Kidney glomerular epithelial cell (primary cell): ENCODE measurements at regions not wholly inside any gene's neighbourhood (a gene's known extent, or its start where the extent isn't known, plus 50 kb on each side); places are given as distances from the start of the nearest gene placed in this dataset.
"Not testable (repeated sequence)": the region's sequence is repeated elsewhere in the genome, so short reads cannot be mapped to it uniquely, and the experiment has no call there.

ENCODE experiments used
- DNase-seq: peaks from one replicate; lab custom pipeline; 2025; lab: John Stamatoyannopoulos, UW

DNA sequence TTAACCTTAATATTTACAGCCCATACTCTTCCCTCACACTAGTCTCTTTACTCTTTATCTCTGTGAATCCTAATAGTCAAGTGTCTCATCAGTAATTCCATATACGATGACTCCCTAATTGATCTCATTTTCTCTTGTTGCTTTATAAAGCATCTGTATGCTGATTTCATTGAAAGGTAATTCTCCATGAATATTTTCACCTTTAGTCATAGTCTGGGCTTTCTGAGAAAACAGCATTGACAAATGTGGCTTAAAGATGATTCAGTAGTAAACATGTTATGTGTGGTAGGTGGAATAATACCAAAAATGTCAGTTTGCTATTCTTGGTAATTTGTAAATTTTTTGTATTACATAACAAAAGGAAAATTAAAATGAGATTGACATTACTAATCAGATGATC is 1176.5 kb downstream of the NCAM2 start:
- DNase-seq, result no peak

DNA sequence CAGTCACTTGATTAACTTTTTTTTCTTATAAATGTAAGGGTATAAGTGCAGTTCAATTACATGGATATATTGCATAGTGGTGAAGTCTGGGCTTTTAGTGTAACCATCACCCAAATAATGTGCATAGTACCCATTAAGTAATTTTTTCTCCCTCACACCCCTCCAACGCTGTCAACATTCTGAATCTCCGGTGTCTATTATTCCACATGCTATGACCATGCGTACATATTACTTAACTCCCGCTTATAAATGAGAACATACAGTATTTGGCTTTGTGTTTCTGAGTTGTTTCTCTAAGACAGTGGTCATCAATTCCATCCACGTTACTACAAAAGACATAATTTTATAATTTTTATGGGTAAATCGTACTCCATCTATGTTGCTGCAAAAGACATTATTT is 1191.1 kb downstream of the NCAM2 start:
- DNase-seq, result no peak

DNA sequence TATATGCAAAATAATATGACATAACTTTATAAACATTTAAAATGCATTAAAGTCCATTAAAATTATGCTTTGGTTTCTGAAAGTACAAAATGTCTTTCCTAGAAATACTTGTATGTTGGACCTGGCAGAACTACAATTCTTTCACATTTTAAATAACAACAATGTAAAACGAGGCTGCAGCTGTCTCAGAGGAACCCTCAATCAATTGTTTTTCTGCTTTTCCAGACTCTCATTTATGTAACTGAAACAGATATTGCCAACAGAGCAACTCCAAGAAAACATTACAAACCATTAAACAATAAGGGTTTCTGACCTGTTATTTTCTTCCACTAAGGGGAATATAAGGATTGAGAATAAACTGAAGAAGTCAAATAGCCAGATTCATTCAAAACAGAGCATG is 1193.4 kb downstream of the NCAM2 start:
- DNase-seq, result no peak

DNA sequence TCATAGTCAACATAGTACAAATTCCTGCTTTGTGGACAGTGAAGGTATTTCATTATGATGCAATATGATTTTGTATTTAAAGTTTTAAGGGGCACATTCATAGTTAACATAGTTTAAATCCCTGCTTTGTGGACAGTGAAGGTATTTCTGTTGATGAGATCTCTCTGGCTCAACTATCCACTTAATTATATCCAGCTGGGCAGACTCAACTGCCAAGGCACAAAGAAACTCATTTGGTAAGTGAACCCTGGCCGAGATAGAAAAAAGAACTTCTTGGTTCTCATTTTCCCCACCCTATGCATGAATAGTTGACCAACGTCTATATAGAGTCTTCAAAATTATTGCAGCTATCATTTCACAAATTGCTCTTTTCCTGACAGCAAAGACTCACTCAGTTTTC is 1194.6 kb downstream of the NCAM2 start:
- no peak for DNase-seq

DNA sequence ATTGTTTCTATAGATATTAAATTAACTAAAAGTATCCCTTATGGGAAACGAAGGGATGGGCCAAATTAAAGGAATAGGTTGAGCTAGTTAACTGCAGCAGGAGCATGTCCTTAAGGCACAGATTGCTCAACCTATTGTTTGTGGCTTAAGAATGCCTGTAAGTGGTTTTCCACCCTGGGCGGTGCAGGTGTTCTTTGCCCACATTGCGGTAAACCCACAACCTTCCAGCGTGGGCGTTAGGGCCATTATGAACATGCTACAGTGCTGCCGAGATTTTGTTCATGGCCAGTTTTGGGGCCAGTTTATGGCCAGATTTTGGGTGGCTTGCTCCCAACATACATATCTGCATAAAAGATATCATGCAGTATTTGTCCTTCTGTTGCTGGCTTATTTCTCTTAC is 1196.8 kb downstream of the NCAM2 start:
- not testable (repeated sequence) for DNase-seq

DNA sequence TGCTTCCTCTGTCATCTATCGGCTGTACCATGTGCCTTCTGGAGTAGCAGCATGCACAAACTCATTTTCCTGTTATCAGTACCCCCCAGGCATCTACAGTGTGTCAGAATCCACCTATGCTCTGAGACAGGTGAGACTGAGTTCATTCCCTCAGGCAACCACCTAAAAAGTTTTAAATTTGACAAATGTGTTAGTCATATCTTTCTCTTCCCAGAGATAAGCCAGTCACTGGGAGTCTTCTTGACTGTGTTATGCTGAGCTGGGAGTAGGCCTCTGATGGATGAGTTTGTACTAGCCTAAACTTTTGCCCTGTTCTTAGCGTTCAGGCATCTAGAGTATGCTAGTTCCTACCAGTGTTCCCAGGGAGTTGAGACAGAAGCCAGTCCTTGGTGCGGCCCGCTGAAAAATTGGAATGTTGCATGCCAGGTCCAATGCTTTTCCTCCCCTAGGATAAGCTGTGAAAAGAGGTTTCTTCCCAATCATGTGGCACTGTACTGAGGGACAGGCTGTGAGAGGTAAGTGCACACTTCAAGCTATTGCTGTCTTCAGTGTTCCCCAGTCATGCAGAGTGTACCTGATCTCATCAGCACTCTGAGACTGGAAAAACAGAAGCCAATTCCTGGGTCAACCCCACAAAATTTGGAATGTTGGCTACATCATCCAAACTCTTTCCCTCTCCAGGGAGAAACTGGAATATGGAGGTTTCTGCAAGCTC is 1202.3 kb downstream of the NCAM2 start:
- no peak for DNase-seq

DNA sequence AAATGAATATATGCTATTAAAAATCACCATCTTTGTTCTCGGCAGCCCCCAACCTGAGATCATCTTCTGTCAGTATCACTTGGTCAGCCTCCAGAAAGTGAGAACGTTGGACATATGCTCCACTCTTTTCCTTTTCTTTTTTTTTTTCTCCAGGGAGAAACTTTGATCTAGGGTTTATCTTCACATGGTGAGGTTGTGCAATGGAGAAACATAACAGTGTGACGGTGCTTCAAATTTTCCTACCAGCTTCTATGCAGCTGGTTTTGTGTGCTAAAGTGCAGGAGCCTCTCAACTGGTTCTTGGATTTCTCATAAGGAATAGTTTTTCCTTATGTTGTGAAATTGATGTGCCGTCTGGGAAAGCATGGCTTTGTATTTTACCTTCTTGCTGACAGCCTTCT is 1202.9 kb downstream of the NCAM2 start:
- no peak for DNase-seq

DNA sequence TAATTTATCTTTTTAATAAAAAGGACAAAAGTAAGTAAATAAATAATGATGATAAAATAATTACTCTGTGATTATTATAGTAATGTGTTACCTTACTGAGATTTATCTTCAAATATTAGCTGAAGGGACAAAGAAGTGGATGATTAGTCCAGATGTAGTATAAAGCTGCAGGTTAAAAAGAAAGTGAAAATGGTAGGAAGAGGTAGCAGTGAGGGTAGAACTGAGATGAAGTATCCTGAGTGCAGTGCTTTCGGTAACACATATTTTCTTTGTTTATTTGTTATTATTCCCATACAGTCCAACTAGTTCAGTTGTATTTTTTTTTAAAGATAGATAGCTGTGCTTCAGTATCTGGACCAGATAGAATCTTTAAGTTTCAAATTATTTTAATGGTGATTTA is 1203.5 kb downstream of the NCAM2 start:
- no peak for DNase-seq

DNA sequence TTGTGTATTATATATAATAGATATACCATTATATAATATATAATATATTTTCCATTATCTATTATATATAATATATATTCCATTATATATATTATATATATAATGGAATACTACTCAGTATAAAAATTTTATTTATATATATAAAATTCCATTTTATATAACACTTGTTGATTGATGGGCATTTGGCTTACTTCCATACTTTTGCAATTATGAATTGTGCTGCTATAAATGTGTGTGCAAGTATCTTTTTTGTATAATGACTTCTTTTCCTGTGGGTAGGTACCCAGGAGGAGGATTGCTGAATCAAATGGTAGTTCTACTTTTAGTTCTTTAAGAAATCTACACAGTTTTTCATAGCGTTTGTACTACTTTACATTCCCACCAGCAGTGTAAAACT is 1211.1 kb downstream of the NCAM2 start:
- DNase-seq, result no peak

DNA sequence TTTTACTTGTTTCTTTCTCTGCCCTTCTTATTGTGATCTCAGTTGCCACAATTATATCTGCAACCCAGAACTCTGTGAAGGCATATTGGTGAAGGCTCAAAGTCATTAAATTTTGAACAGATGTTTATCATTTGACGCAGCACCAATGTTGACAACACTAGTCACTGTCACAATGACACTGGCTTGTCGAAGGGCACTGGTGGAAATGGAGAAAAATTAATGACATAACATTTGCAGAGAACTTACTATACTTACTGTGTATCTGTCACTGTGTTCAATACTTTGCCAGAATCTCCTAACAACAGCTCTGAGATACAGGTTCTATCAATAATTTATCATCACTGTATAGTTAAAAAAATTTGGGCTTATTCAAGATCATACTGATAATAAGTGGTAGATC is 1213.7 kb downstream of the NCAM2 start:
- no peak for DNase-seq

DNA sequence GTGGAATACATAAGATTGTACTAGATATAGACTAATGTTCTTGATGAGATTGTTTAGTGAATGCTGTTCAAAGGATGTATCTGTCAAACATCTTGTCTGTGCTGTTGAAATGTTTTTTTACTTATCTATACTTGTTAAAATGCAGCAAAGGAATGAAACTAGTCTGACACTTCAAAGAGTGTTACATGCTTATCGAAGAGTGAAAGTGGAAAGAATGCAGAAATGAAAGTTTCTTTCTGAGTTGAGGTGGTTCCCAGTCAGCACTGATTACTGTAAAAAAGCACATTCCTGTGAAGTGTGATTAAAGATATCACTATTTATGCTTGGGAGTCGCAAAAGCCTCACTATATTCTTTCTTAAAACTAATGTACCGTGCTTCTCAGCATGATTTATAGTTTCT is 1225.2 kb downstream of the NCAM2 start:
- no peak for DNase-seq

DNA sequence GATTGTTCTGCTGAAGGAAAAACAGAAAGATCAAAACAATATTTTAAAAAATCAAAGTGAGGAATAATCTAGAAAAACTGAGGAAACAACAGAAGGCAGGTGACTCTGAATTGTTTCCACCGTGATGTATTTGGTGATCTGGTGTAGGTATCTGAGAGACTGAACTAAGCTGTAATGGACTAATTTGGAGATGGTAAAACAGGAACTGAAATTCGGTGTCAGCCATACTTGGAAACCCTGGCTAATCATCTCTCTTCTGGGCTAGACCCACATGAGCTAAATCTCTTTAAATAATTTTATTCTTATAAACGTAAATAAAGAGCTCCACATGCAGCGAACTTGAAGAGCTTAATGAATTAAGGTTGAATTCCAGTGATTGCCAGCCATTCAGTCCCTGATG is 1226.1 kb downstream of the NCAM2 start:
- no peak for DNase-seq

DNA sequence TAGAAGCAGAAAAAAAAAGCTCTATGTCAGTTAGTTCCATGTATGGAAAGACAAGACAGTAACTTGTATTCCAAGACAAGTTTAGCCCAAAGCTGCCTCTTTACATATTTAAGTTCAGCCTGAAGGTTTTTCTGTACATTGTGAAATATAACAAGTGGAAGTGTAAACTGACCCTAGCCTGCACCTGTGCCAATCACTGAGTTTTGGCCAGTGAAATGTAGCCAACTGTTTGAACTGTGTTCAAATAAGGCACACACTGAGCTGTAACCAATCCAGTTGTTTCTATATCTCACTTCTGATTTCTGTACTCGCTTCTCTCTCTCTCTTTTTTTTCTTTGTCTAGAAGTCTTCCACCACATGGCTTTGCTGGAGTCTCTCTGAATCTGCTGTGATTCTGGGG is 1227.1 kb downstream of the NCAM2 start:
- DNase-seq, result no peak

DNA sequence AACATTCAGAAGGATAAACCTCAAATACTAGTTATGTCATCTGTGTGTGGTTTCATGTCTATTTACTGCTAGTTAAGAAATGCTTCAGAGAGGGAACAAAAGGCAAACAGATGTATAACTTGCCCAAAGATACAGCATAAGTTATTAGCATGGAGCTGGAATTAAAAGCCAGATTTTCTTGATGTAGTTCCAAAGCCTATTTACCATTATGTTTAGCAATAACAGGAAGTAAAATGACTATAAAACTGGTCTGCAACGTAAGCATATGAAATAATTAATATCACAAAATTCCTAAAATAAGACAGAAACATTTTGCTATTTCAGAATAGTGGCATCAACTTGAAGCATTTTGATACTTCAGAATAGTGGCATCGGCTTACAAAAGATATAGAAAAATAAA is 1232.8 kb downstream of the NCAM2 start:
- no peak for DNase-seq

DNA sequence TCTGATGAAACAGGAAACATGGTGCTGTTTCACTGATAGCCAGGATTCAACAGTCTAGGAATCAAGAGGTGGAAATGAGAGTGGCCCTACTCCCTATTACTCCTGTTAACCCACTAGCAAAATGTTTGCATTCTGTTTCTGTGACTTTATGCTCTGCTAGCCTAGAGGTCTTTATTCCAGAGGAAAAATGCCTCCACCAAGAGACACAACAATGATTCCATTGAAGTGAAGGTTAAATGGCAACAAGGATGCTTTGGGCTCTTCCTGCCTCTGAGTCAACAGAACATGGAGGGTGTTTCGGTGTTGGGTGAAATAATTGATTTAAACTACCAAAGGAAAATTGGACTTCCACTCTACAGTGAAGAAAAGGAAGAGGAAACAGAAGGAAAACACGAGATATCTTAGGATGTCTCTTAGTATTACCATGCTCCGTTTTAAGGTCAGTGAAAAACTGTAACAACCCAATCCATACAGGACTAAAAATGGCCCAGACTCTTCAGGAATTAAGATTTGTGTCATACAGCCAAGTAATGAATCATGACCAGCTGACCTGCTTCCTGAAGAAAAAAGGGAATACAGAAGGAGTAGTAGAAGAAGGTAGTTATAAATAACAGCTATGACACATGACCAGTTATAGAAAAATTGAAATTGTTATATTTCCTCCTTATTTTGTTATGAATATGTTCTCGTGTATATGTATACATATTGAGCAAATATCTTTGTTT is 1237.8 kb downstream of the NCAM2 start:
- no peak for DNase-seq

DNA sequence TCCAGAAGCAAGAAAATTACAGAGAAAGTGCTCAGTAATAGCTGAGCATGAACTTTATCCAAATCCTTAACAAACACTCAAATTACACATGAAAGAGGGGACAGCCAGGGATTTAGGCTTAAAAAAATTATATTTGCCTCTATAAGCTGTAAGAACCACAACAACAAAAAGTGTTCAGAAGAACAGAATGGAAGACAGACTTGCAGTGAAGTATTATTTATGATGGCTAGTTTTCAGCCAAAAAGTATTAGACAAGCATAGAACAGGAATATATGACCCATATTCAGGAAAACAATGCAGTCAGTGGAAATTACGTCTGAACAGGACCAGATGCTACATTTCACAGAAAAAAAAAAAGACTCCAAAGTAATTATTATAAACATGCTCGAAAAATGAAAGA is 1246.3 kb downstream of the NCAM2 start:
- DNase-seq, result no peak

DNA sequence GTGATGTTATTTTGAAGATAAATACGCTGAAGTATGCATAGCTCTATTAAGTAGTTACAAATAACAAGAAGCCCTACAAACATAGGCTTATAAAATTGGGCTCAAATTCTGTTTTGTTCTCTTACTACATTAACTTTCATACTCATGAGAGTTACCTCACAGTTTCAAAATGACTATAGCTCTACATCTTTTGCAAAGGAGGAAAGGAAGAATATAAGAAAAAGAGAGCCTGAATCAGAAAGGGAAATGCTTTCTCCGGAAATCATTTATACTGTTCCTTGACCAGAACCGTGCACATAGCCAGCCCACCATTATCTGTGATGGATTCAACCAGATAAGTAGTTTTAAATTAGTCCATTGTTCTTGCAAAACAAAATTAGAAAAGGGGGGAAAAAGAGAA is 1252.1 kb downstream of the NCAM2 start:
- no peak for DNase-seq

DNA sequence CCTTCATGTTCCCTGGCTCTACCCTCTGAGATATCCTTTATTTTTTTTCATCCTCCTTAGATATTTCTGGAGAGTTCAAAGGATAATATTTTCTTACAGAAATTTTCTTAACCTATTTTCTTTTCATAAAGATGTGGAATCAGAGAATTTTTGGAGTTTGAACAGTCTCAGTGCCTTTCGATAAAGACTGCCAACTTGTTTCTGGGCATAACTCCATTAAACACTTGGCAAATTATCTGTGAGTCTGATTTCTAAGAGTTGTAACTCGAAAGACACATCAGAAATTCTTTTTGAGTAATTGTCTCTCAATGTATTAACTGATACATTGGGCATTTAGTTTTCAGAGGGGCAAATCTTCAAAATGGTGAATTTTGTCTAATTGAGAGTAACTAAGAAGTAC is 1255.6 kb downstream of the NCAM2 start:
- no peak for DNase-seq

DNA sequence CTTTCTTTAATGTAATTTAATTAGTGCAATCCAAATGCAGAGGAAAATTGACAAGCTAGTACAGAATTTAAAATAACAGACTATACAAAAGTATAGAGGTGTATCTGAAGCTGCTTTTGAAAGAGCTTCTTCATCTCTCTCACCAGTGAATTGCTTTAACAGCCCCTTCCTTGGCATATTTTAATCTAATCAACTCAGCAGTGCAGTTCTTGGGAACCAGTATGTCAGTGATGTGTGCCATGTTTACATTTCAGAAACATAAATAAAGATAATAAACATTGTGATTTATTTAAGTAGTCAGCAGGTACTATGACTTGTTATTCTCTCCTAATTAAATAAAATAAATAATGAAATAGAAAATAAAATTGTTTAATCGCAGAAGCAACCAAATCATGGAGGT is 1260.6 kb downstream of the NCAM2 start:
- DNase-seq, result no peak

DNA sequence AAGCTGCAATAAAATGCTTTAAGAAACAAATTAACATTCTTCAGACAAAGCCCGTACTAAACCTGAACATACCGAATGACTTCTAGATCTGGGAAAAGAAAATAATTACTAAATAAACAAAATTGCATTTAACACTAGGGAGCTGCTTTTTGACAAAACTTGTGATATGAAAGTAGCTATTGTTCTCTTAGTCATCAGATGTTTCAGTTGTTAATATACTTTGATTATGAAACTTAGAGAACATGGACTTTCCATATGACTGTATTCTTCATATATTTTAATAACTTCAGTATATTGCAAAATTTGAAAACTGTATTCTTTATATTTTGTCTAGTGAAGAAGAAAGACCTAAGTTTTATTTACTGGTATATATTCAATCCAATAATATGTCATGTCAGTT is 1262.1 kb downstream of the NCAM2 start:
- no peak for DNase-seq

DNA sequence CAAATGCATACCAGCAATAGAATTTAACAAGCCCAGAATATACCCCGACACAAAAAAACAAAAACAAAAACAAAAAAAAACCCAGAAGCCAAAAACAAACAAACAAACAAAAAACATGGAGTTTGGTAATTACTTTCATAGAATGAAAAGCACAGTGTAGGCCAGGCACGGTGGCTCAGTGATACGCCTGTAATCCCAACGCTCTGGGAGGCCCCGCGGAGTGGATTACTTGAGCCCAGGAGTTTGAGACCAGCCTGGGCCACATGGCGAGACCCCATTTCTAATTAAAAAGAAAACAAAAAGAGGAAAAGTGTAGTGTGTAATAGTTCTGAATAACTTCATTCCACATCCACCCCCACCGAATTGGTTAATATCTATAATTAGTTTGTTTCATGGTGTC is 1265.7 kb downstream of the NCAM2 start:
- no peak for DNase-seq

DNA sequence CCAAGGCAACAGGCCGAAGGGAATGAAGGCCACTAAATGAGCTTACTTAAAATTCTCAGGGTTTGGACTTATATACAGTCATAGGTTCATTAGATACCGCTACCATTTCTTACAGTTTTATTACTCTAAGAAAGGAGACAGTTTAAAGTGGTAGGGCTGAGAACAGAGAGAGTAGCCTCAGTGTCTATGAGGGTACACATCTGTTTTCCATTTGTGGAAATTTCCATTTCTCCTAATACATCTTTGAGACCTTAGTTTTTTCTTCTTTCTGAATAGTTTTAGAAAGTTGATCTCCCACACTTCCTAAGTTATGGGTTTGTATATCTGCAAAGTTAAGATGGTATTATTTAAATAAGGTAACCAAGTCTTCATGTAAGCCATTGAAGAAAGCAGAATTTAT is 1279.1 kb downstream of the NCAM2 start:
- DNase-seq, result no peak

DNA sequence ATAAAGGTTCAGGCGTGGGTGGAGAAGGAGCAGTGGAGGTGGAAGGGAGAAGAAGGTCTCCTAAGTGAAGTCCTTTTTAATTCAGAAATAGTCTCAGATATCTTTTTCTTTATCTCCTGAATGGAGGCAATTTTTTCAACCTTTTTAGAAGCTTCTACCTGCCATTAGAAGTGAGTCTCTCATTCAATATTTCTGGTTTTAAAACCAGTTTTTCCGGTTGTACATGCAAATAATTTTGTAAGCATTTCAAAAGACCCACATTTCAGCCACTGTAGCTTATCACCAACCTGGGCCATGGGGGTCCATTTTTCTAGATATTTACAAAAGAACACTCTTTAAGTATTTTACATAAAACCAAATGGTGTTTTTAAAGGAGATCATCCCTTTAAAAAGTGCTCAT is 1280.2 kb downstream of the NCAM2 start:
- no peak for DNase-seq

DNA sequence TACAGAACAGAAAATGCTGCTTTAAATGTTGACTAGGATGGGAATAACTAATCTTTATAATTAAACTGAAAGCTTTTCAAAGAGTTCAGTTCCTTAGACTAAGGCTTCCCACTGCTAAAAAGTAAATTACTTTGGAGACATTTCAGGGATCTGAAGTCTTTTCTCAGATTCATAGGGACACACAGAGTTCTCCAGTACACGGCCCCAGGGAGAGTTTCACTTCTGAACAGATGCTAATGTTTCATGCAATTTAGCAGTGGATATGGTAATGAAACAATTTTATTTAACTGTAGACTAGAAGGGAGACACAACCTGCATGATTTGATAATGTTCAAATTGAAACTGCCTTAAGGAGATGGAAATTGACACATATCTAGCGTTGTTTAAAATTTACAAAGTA is 1282.6 kb downstream of the NCAM2 start:
- no peak for DNase-seq
